A549 (cell line): ENCODE measurements at regions not wholly inside any gene's neighbourhood (a gene's known extent, or its start where the extent isn't known, plus 50 kb on each side); places are given as distances from the start of the nearest gene placed in this dataset.

ENCODE experiments used
- ATAC-seq, 2 experiments: fragments of 200-7000 bp in 1 of 2; fragments of >200 bp in 1 of 2; cut with Nextera tagmentation in 1 of 2; cut with Tn5 transposase in 1 of 2; 3 replicates each; pipeline versions ENCODE4 v1.8.0 to v1.9.1; 2018 to 2020; ENCODE audit warnings: mild to moderate bottlenecking in 1 of 2, moderate library complexity in 1 of 2
- CTCF ChIA-PET: fragments of 300-600 bp; sonication (Branson Sonifier 250); formaldehyde crosslinking; extraction: SDS; loops from one replicate; lab custom pipeline; 2021; ENCODE audit warnings: antibody characterized with exemption, inconsistent platforms; lab: Yijun Ruan, JAX
- POLR2A ChIA-PET: fragments of 350-600 bp; formaldehyde crosslinking; extraction: SDS; loops from one replicate; lab custom pipeline; 2021; ENCODE audit warnings: antibody characterized with exemption, inconsistent platforms; lab: Yijun Ruan, JAX
- DNase-seq, 2 experiments: peaks; one replicate each; pipeline versions ENCODE4 v3.0.0 to v3.0.0-alpha.2; 2011 to 2016; ENCODE audit warnings: low read depth in 1 of 2, low spot score in 1 of 2
- FAIRE-seq: peaks from 2 replicates; lab custom pipeline; 2011; peaks lifted over from hg19 to GRCh38; lab: Jason Lieb, UNC
- H3K27ac ChIP-seq, 2 experiments: fragments of >200 bp; sonication (Bioruptor Twin); formaldehyde crosslinking; 3 replicates each; pipeline ENCODE4 v1.5.1; 2016 to 2017
- H3K4me1 ChIP-seq: fragments of >200 bp; sonication (Bioruptor Twin); formaldehyde crosslinking; 3 replicates; pipeline ENCODE4 v1.6.1; 2016
- H3K4me2 ChIP-seq: fragments of >200 bp; sonication (Bioruptor Twin); formaldehyde crosslinking; 3 replicates; pipeline ENCODE4 v1.6.1; 2016
- H3K4me3 ChIP-seq: fragments of >200 bp; sonication (Bioruptor Twin); formaldehyde crosslinking; 3 replicates; pipeline ENCODE4 v1.5.1; 2016
- H3K9me3 ChIP-seq: fragments of >200 bp; sonication (Bioruptor Twin); formaldehyde crosslinking; 3 replicates; pipeline ENCODE4 v1.6.1; 2016
- ATOH8 ChIP-seq: fragments of 250-450 bp; sonication (Bioruptor Pico); IDR thresholded peaks from 2 replicates; pipeline ENCODE4 v1.5.0; 2020; ENCODE audit warnings: low read depth, mild to moderate bottlenecking, moderate library complexity
- CEBPB ChIP-seq, 2 experiments: fragments of >200 bp in 1 of 2; sonication (Bioruptor Twin) in 1 of 2; formaldehyde crosslinking in 1 of 2; IDR thresholded peaks; 2 replicates each; pipeline ENCODE4 v1.6.1; 2012 to 2016
- CHD4 ChIP-seq: fragments of 200-600 bp; sonication (generic); IDR thresholded peaks from 2 replicates; pipeline ENCODE4 v1.6.1; 2016; ENCODE audit warnings: antibody characterized with exemption, mild to moderate bottlenecking, borderline replicate concordance
- E2F6 ChIP-seq: IDR thresholded peaks from 2 replicates; pipeline ENCODE4 v1.6.1; 2012; ENCODE audit warnings: low read depth, borderline replicate concordance
- EHF ChIP-seq: fragments of 250-450 bp; sonication (Bioruptor Pico); IDR thresholded peaks from 2 replicates; pipeline ENCODE4 v1.5.0; 2020; ENCODE audit warnings: mild to moderate bottlenecking
- EHMT2 ChIP-seq: fragments of 200-600 bp; sonication (generic); IDR thresholded peaks from 2 replicates; pipeline ENCODE4 v1.6.1; 2016; ENCODE audit warnings: antibody characterized with exemption, low read depth, mild to moderate bottlenecking, moderate library complexity
- EP300 ChIP-seq, 2 experiments: fragments of >200 bp; sonication (Bioruptor Twin); formaldehyde crosslinking; IDR thresholded peaks; 2 replicates in 1 of 2; 3 replicates in 1 of 2; pipeline ENCODE4 v1.6.1; 2016 to 2017
- ESRRA ChIP-seq: fragments of 150-350 bp; IDR thresholded peaks from 2 replicates; pipeline ENCODE4 v1.6.1; 2014; ENCODE audit warnings: mild to moderate bottlenecking, low read length, borderline replicate concordance
- FOSB ChIP-seq: fragments of 250-450 bp; sonication (Bioruptor Pico); IDR thresholded peaks from 2 replicates; pipeline ENCODE4 v1.5.0; 2020; ENCODE audit warnings: mild to moderate bottlenecking, moderate library complexity
- FOXS1 ChIP-seq: fragments of 250-450 bp; sonication (Bioruptor Pico); IDR thresholded peaks from 2 replicates; pipeline ENCODE4 v1.5.0; 2020; ENCODE audit warnings: mild to moderate bottlenecking, moderate library complexity
- GATA3 ChIP-seq: IDR thresholded peaks from 2 replicates; pipeline ENCODE4 v1.6.1; 2012; ENCODE audit warnings: borderline replicate concordance
- HDAC2 ChIP-seq: fragments of 200-600 bp; sonication (generic); IDR thresholded peaks from 2 replicates; pipeline ENCODE4 v1.6.1; 2016
- HES2 ChIP-seq: fragments of >200 bp; sonication (Bioruptor Twin); formaldehyde crosslinking; IDR thresholded peaks from 2 replicates; pipeline ENCODE4 v1.6.1; 2016
- HEYL ChIP-seq: fragments of 250-450 bp; sonication (Bioruptor Pico); IDR thresholded peaks from 2 replicates; pipeline ENCODE4 v1.8.0; 2021; ENCODE audit warnings: mild to moderate bottlenecking, moderate library complexity
- HMGXB4 ChIP-seq: fragments of 250-450 bp; sonication (Bioruptor Pico); IDR thresholded peaks from 2 replicates; pipeline ENCODE4 v1.5.0; 2021; ENCODE audit warnings: mild to moderate bottlenecking, moderate library complexity, borderline replicate concordance
- HOXB5 ChIP-seq: fragments of 250-450 bp; sonication (Bioruptor Pico); IDR thresholded peaks from 2 replicates; pipeline ENCODE4 v1.5.0; 2020; ENCODE audit warnings: mild to moderate bottlenecking, moderate library complexity
- JUN ChIP-seq, 2 experiments: fragments of >200 bp; sonication (Bioruptor Twin); formaldehyde crosslinking; IDR thresholded peaks; 2 replicates in 1 of 2; 3 replicates in 1 of 2; pipeline ENCODE4 v1.6.1; 2016 to 2017
- JUNB ChIP-seq: fragments of >200 bp; sonication (Bioruptor Twin); formaldehyde crosslinking; IDR thresholded peaks from 2 replicates; pipeline ENCODE4 v1.6.1; 2016
- MAFK ChIP-seq: fragments of 450-650 bp; IDR thresholded peaks from 2 replicates; pipeline ENCODE4 v1.6.1; 2014; ENCODE audit not compliant: partially characterized antibody
- MAX ChIP-seq: IDR thresholded peaks from 2 replicates; pipeline ENCODE4 v1.6.1; 2012
- MAZ ChIP-seq: fragments of 150-350 bp; IDR thresholded peaks from 2 replicates; pipeline ENCODE4 v1.6.1; 2014; ENCODE audit warnings: antibody characterized with exemption, low read depth, low read length, borderline replicate concordance
- NR3C1 ChIP-seq: fragments of >200 bp; sonication (Bioruptor Twin); formaldehyde crosslinking; IDR thresholded peaks from 3 replicates; pipeline ENCODE4 v1.6.1; 2017
- PHF8 ChIP-seq: fragments of 200-600 bp; sonication (generic); IDR thresholded peaks from 2 replicates; pipeline ENCODE4 v1.6.1; 2016; ENCODE audit warnings: low read depth, mild to moderate bottlenecking, antibody characterized with exemption, moderate library complexity, borderline replicate concordance
- RAD21 ChIP-seq, 2 experiments: fragments of >200 bp in 1 of 2; sonication (Bioruptor Twin) in 1 of 2; formaldehyde crosslinking in 1 of 2; IDR thresholded peaks in 1 of 2; conservative IDR thresholded peaks in 1 of 2; 2 replicates in 1 of 2; 3 replicates in 1 of 2; pipeline ENCODE4 v1.6.1; 2012 to 2018; ENCODE audit warnings: inconsistent platforms in 1 of 2
- RCOR1 ChIP-seq: fragments of 150-350 bp; IDR thresholded peaks from 2 replicates; pipeline ENCODE4 v1.6.1; 2014; ENCODE audit warnings: antibody characterized with exemption, low read length, low read depth
- RFX5 ChIP-seq: fragments of 450-650 bp; IDR thresholded peaks from 2 replicates; pipeline ENCODE4 v1.7.1; 2014; ENCODE audit warnings: antibody characterized with exemption, mild to moderate bottlenecking, moderate library complexity
- RNF2 ChIP-seq: fragments of 200-600 bp; sonication (generic); IDR thresholded peaks from 2 replicates; pipeline ENCODE4 v1.6.1; 2016; ENCODE audit warnings: low read depth, mild to moderate bottlenecking, antibody characterized with exemption, moderate library complexity, borderline replicate concordance
- SMC3 ChIP-seq: fragments of >200 bp; sonication (Bioruptor Twin); formaldehyde crosslinking; IDR thresholded peaks from 3 replicates; pipeline ENCODE4 v1.6.1; 2018; ENCODE audit warnings: inconsistent platforms
- SREBF2 ChIP-seq: fragments of 450-650 bp; IDR thresholded peaks from 2 replicates; pipeline ENCODE4 v1.6.1; 2014; ENCODE audit warnings: mild to moderate bottlenecking, moderate library complexity
- TFCP2L1 ChIP-seq: fragments of 250-450 bp; sonication (Bioruptor Pico); IDR thresholded peaks from 2 replicates; pipeline ENCODE4 v1.5.0; 2021; ENCODE audit warnings: mild to moderate bottlenecking
- TP53 ChIP-seq: fragments of 250-450 bp; sonication (Bioruptor Pico); IDR thresholded peaks from 2 replicates; pipeline ENCODE4 v1.5.0; 2021; ENCODE audit warnings: mild to moderate bottlenecking, moderate library complexity
- USF2 ChIP-seq: fragments of 450-650 bp; IDR thresholded peaks from 2 replicates; pipeline ENCODE4 v1.6.1; 2014; ENCODE audit warnings: antibody characterized with exemption
- ZFP36 ChIP-seq: fragments of 450-650 bp; IDR thresholded peaks from 2 replicates; pipeline ENCODE4 v1.6.1; 2014; ENCODE audit warnings: borderline replicate concordance; ENCODE audit not compliant: partially characterized antibody
- ZNF302 ChIP-seq: fragments of 250-450 bp; sonication (Bioruptor Pico); IDR thresholded peaks from 2 replicates; pipeline ENCODE4 v1.9.0; 2021; ENCODE audit warnings: inconsistent platforms, mild to moderate bottlenecking, moderate library complexity
- WGBS: methylation state at CpG from one replicate; pipeline ENCODE4 v1.1.6; 2017; ENCODE audit errors: missing lambda C conversion rate; 5-methylcytosine and 5-hydroxymethylcytosine counted together

GRCh38 chr12:58491306-58491705, 429.0 kb downstream of the LRIG3 start:
- H3K4me2 ChIP-seq: no peak overlapping the region
- POLR2A ChIA-PET: no interaction called here

GRCh38 chr12:58496411-58497190, 423.7 kb downstream of the LRIG3 start:
- no peak for ATAC-seq

More at GRCh38 chr12:58491306-58491705, 429.0 kb downstream of the LRIG3 start:
- FAIRE-seq (no peak), DNase-seq (no peak), ATAC-seq (no peak)
- CTCF ChIA-PET: no interaction called here
- Histone ChIP-seq H3K27ac (no peak overlapping the region), H3K4me3 (no peak overlapping the region), H3K9me3 (no peaks in the 10 kb centered on the region), H3K4me1 (no peaks in the 10 kb centered on the region)
- WGBS: 83% methylated on average over 3 of the region's 3 CpGs
- no peak for TF ChIP-seq ESRRA
- TF ChIP-seq RCOR1: no peak
- TF ChIP-seq ATOH8 (CRISPR knock-in tag): no peak
- no peak for TF ChIP-seq TP53 (CRISPR knock-in tag)
- TF ChIP-seq RNF2: no peak
- TF ChIP-seq RAD21 (conservative IDR thresholded peaks at IDR 0.05 in 1 of 2, IDR thresholded peaks at IDR 0.05 in 1 of 2): no peak
- no peak for TF ChIP-seq CHD4
- TF ChIP-seq ZNF302 (CRISPR knock-in tag): no peak
- TF ChIP-seq FOSB (CRISPR knock-in tag): no peak

GRCh38 chr12:58500399-58500798, 419.9 kb downstream of the LRIG3 start:
- ChIA-PET POLR2A (no interaction called here), CTCF (interaction anchor here (1.0 kb wide), 1 partner anchor 40 kb away, joined by 3 read pairs; no protein-coding TSS in a partner anchor)
- H3K4me3 ChIP-seq: no peak overlapping the region
- H3K4me1 ChIP-seq: peaks cover 26% of the 10 kb centered on the region
- WGBS: 75% methylated on average over 2 of the region's 2 CpGs
- no peak overlapping the region for H3K27ac ChIP-seq
- no peaks in the 10 kb centered on the region for H3K9me3 ChIP-seq
- no peak for FAIRE-seq
- no peak for TF ChIP-seq HES2
- no peak for TF ChIP-seq USF2
- no peak for TF ChIP-seq GATA3
- TF ChIP-seq HEYL (CRISPR knock-in tag): no peak
- TF ChIP-seq MAX: no peak
- no peak for TF ChIP-seq ZFP36
- no peak for TF ChIP-seq MAFK
- no peak for TF ChIP-seq RFX5
- TF ChIP-seq E2F6: no peak
- no peak for TF ChIP-seq HMGXB4
- no peak for TF ChIP-seq HOXB5 (CRISPR knock-in tag)
- no peak for TF ChIP-seq MAZ
- TF ChIP-seq PHF8: no peak
- no peak for TF ChIP-seq RCOR1
- TF ChIP-seq SREBF2: no peak
- no peak for TF ChIP-seq JUN (IDR thresholded peaks at IDR 0.05)
- TF ChIP-seq ESRRA: no peak
- TF ChIP-seq EP300 (IDR thresholded peaks at IDR 0.05): no peak
- TF ChIP-seq CEBPB (IDR thresholded peaks at IDR 0.05): no peak
- no peak overlapping the region for H3K4me2 ChIP-seq
- no peak for ATAC-seq
- DNase-seq: no peak

More at GRCh38 chr12:58496411-58497190, 423.7 kb downstream of the LRIG3 start:
- DNase-seq (peak in 1 of 2 experiments; percentile 43), FAIRE-seq (no peak)
- Histone ChIP-seq H3K4me3 (no peak overlapping the region), H3K4me1 (peaks cover 1% of the 10 kb centered on the region; the same call in 1 of the 3 replicates)
- POLR2A ChIA-PET: no interaction called here
- no peak for TF ChIP-seq HDAC2
- no peak for TF ChIP-seq JUNB
- TF ChIP-seq FOXS1: no peak
- no peak for TF ChIP-seq SMC3
- TF ChIP-seq EHMT2: no peak
- no peak for TF ChIP-seq NR3C1
- TF ChIP-seq MAFK: no peak
- TF ChIP-seq ESRRA: no peak
- no peak for TF ChIP-seq HOXB5 (CRISPR knock-in tag)
- TF ChIP-seq TFCP2L1: no peak
- TF ChIP-seq EHF: no peak
- TF ChIP-seq, all 56 proteins: peak for 0
- WGBS: 20% methylated on average over 4 of the region's 4 CpGs
- CTCF ChIA-PET: interaction anchor here (1.0 to 1.4 kb wide), 2 partner anchors 9 to 20 kb away, joined by 3 read pairs; no protein-coding TSS in a partner anchor
- Histone ChIP-seq H3K9me3 (no peaks in the 10 kb centered on the region), H3K27ac (no peak overlapping the region), H3K4me2 (no peak overlapping the region)
